Dendritic cell treated with granulocyte-macrophage colony-stimulating factor and Interleukin-4, amounts not matched to agents 40 ng/mL and 50 ng/mL, for 4 days (primary cell): ENCODE measurements at regions not wholly inside any gene's neighbourhood (a gene's known extent, or its start where the extent isn't known, plus 50 kb on each side); places are given as distances from the start of the nearest gene placed in this dataset.
"Not testable (repeated sequence)": the region's sequence is repeated elsewhere in the genome, so short reads cannot be mapped to it uniquely, and the experiment has no call there.

Experiments
- H3K27ac Mint-ChIP-seq: one replicate; pipeline ENCODE4 v1.8.0; 2022; ENCODE audit warnings: mild to moderate bottlenecking, mixed read lengths
- H3K27me3 Mint-ChIP-seq: one replicate; pipeline ENCODE4 v1.8.0; 2022; ENCODE audit warnings: mild to moderate bottlenecking, mixed read lengths
- H3K36me3 Mint-ChIP-seq: one replicate; pipeline ENCODE4 v1.8.0; 2022; ENCODE audit warnings: low read depth, mixed read lengths
- H3K4me1 Mint-ChIP-seq: one replicate; pipeline ENCODE4 v1.8.0; 2022; ENCODE audit warnings: low read depth, mixed read lengths
- H3K4me3 Mint-ChIP-seq: one replicate; pipeline ENCODE4 v1.8.0; 2022; ENCODE audit warnings: mild to moderate bottlenecking, moderate library complexity, mixed read lengths
- H3K9me3 Mint-ChIP-seq: one replicate; pipeline ENCODE4 v1.8.0; 2022; ENCODE audit warnings: mixed read lengths
- intact Hi-C: fragments of 100-400 bp; cut with micrococcal nuclease; formaldehyde crosslinking; loops from one replicate; pipeline ENCODE4 v1.15.0; 2022

- Mint-ChIP-seq H3K4me3 (no peak overlapping the region), H3K27ac (no peak overlapping the region), H3K27me3 (no peaks in the 10 kb centered on the region), H3K36me3 (no peaks in the 10 kb centered on the region), H3K4me1 (no peaks in the 10 kb centered on the region), H3K9me3 (no peaks in the 10 kb centered on the region)
- intact Hi-C loops: no loop called here
Observed at GRCh38 chr16:60788631-60789030, 1247.6 kb downstream of the CDH8 start.

GRCh38 chr16:60776281-60776680 lies 1260.0 kb downstream of the CDH8 start:
- Mint-ChIP-seq H3K27me3 (no peaks in the 10 kb centered on the region), H3K27ac (no peak overlapping the region), H3K4me3 (no peak overlapping the region), H3K9me3 (peaks cover 27% of the 10 kb centered on the region), H3K36me3 (no peaks in the 10 kb centered on the region), H3K4me1 (no peaks in the 10 kb centered on the region)
- intact Hi-C loops: no loop called here

- Mint-ChIP-seq H3K27me3 (no peaks in the 10 kb centered on the region), H3K4me1 (no peaks in the 10 kb centered on the region), H3K4me3 (no peak overlapping the region), H3K9me3 (peaks cover 35% of the 10 kb centered on the region), H3K27ac (no peak overlapping the region), H3K36me3 (no peaks in the 10 kb centered on the region)
- intact Hi-C loops: no loop called here
Observed at GRCh38 chr16:60771138-60771537, 1265.1 kb downstream of the CDH8 start.

DNA sequence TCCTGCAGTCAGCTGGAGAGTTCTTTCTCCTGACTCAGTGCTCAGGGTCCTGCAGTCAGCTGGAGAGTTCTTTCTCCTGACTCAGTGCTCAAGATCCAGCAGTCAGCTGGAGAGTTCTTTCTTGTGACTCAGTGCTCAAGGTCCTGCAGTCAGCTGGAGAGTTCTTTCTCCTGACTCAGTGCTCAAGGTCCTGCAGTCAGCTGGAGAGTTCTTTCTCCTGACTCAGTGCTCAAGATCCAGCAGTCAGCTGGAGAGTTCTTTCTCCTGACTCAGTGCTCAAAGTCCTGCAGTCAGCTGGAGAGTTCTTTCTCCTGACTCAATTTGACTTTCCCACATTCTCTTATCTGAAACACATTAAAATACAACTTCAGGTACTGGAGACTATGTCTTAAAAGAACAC lies 1265.9 kb downstream of the CDH8 start:
- intact Hi-C loops, H3K27me3 Mint-ChIP-seq: not testable (repeated sequence)

GRCh38 chr16:60763869-60764268 lies 1272.4 kb downstream of the CDH8 start:
- Mint-ChIP-seq H3K27me3 (no peaks in the 10 kb centered on the region), H3K36me3 (no peaks in the 10 kb centered on the region), H3K4me3 (no peak overlapping the region), H3K27ac (no peak overlapping the region), H3K9me3 (no peaks in the 10 kb centered on the region), H3K4me1 (no peaks in the 10 kb centered on the region)
- intact Hi-C loops: no loop called here

More for the DNA sequence above, 1265.9 kb downstream of the CDH8 start:
- not testable (repeated sequence) for H3K36me3 Mint-ChIP-seq, H3K4me1 Mint-ChIP-seq, H3K27ac Mint-ChIP-seq, H3K4me3 Mint-ChIP-seq
- H3K9me3 Mint-ChIP-seq: peaks cover 35% of the 10 kb centered on the region

DNA sequence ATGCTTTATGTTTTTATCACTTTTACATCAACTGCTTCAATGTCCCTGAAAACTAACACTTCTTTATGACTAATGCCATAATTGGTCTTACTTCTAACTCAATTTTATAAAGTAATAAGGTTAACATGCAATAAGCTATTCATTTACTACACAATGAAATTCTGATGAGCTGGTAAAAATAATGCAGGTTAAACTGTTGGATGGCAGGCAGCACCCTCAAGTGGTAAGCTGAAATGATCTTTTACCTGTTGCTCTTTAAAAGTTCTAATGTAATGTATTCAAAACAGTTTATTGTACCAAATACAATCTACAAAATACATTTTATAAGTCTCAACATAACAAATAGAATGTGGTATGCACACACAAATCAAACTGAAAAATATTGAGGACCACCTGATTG lies 1280.3 kb downstream of the CDH8 start:
- Mint-ChIP-seq H3K27me3 (no peaks in the 10 kb centered on the region), H3K4me3 (no peak overlapping the region), H3K27ac (no peak overlapping the region), H3K9me3 (no peaks in the 10 kb centered on the region), H3K4me1 (no peaks in the 10 kb centered on the region), H3K36me3 (no peaks in the 10 kb centered on the region)
- intact Hi-C loops: no loop called here

DNA sequence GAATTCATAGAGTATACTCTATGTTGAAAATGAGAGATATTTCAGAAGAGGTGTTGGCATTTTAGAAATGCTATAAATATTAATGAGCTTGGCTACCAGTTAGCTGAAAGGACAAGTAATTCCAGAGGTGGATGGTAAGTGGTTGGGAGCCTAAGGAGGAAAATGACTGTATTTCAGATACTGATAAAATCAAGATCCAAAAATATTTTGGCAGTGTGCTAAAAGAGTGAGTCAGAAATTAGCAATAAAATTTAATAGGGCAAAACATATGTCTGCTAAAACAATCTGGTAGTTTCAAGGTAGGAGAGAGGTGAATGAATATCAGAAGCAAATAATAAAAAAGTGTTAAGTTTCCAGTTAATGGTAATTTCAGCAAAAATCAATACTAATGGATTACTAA lies 1287.9 kb downstream of the CDH8 start:
- no peak overlapping the region for H3K27ac Mint-ChIP-seq
- no peak overlapping the region for H3K4me3 Mint-ChIP-seq
- peaks cover 15% of the 10 kb centered on the region for H3K9me3 Mint-ChIP-seq
- intact Hi-C loops: no loop called here
- no peaks in the 10 kb centered on the region for H3K27me3 Mint-ChIP-seq
- H3K36me3 Mint-ChIP-seq: no peaks in the 10 kb centered on the region
- no peaks in the 10 kb centered on the region for H3K4me1 Mint-ChIP-seq

DNA sequence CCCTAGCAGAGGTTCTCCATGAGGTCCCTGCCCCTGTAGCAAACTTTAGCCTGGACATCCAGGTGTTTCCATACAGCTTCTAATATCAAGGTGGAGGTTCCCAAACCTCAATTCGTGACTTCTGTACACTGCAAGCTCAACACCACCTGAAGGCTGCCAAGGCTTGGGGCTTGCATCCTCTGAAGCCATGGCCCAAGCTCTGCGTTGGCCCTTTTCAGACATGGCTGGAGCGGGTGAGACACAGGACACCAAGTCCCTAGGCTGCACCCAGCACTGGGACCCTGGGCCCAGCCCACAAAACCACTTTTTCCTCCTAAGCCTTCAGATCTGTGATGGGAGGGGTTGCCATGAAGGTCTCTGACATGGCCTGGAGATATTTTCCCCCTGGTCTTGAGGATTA lies 1292.0 kb downstream of the CDH8 start:
- H3K4me1 Mint-ChIP-seq: no peaks in the 10 kb centered on the region
- H3K36me3 Mint-ChIP-seq: no peaks in the 10 kb centered on the region
- intact Hi-C loops: no loop called here
- H3K9me3 Mint-ChIP-seq: peaks cover 15% of the 10 kb centered on the region
- no peaks in the 10 kb centered on the region for H3K27me3 Mint-ChIP-seq
- no peak overlapping the region for H3K27ac Mint-ChIP-seq
- H3K4me3 Mint-ChIP-seq: no peak overlapping the region

- Mint-ChIP-seq H3K27ac (no peak overlapping the region), H3K27me3 (no peaks in the 10 kb centered on the region), H3K9me3 (peaks cover 9% of the 10 kb centered on the region), H3K4me3 (no peak overlapping the region), H3K4me1 (no peaks in the 10 kb centered on the region), H3K36me3 (no peaks in the 10 kb centered on the region)
- intact Hi-C loops: no loop called here
Observed at GRCh38 chr16:60741810-60742209, 1294.4 kb downstream of the CDH8 start.

DNA sequence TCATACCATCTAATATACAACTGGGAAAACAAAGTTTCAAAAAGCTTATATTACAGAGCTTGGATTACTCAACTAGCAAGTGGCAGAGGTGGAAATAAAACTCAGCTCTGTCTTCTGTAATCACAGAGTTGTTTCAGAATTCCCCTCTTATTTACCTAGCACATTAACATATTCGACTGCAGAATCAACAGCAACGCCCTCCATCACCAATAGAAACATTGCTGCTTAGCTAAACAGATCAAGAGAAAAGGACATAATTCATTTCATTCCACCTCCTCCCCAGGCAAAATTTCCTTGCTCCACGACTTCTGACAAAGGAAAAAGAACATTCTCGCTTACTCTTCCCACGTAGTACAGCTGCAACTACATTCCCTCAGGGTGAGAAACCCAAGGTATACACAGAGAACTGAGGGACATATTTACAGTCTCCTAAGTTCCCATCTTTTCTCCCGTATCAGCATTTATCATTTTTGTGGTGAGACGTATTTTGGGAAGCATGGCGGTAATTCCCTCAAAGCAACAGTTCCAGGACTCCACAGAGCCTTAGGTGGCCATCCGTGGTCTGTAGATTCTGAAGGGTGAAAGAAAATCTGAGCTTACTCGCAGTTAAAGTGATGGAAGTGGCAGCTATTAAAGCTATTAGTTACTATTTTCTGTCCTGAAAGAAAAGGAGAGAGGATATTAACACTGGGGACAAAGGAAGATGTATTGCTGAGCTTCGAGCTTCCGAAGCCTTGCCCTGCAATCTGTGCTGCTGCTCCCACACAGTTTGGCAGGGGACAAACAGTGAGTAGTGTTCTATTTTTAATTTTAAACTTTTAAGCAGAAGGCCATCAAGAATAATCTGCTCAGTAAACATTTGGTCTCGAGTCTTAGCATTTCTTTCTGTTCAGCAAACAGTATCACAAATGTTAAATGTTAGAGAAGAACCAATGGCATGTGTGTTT lies 1296.2 kb downstream of the CDH8 start:
- Mint-ChIP-seq H3K4me3 (no peak overlapping the region), H3K4me1 (no peaks in the 10 kb centered on the region), H3K9me3 (peaks cover 6% of the 10 kb centered on the region), H3K27me3 (no peaks in the 10 kb centered on the region), H3K36me3 (no peaks in the 10 kb centered on the region), H3K27ac (no peak overlapping the region)
- intact Hi-C loops: no loop called here

- Mint-ChIP-seq H3K4me1 (no peaks in the 10 kb centered on the region), H3K36me3 (no peaks in the 10 kb centered on the region), H3K27ac (no peak overlapping the region), H3K9me3 (peaks cover 7% of the 10 kb centered on the region), H3K27me3 (no peaks in the 10 kb centered on the region), H3K4me3 (no peak overlapping the region)
- intact Hi-C loops: no loop called here
Observed at GRCh38 chr16:60731329-60732050, 1304.7 kb downstream of the CDH8 start.

DNA sequence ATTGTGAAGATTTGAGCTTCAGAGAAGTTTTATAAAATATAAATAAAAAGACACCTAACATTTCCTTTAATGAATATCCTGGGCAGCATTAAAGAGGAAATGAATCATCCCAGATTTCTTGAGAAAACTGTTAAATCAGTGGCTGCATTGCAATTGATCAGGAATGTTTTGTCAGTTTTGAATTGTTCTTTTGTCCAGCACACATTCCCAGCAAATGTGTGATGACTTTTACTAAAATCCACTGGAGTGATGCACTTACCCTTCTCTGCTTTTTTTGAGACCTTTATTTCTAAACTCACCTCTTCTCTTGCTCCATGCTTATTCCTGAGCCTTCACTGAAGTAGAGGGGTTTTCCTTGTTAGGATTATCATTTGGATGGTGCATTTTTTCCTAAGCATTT lies 1307.2 kb downstream of the CDH8 start:
- H3K36me3 Mint-ChIP-seq: no peaks in the 10 kb centered on the region
- no peak overlapping the region for H3K27ac Mint-ChIP-seq
- peaks cover 10% of the 10 kb centered on the region for H3K9me3 Mint-ChIP-seq
- intact Hi-C loops: no loop called here
- H3K4me3 Mint-ChIP-seq: no peak overlapping the region
- H3K4me1 Mint-ChIP-seq: no peaks in the 10 kb centered on the region
- H3K27me3 Mint-ChIP-seq: no peaks in the 10 kb centered on the region

GRCh38 chr16:60727851-60728250 lies 1308.4 kb downstream of the CDH8 start:
- Mint-ChIP-seq H3K9me3 (peaks cover 12% of the 10 kb centered on the region), H3K27ac (no peak overlapping the region), H3K27me3 (no peaks in the 10 kb centered on the region), H3K4me1 (no peaks in the 10 kb centered on the region), H3K36me3 (no peaks in the 10 kb centered on the region), H3K4me3 (no peak overlapping the region)
- intact Hi-C loops: no loop called here

GRCh38 chr16:60720060-60720459 lies 1316.2 kb downstream of the CDH8 start:
- Mint-ChIP-seq H3K4me3 (no peak overlapping the region), H3K9me3 (peaks cover 39% of the 10 kb centered on the region), H3K27me3 (no peaks in the 10 kb centered on the region), H3K36me3 (no peaks in the 10 kb centered on the region), H3K27ac (no peak overlapping the region), H3K4me1 (no peaks in the 10 kb centered on the region)
- intact Hi-C loops: no loop called here
